ENCODE measurements at regions not wholly inside any gene's neighbourhood (a gene's known extent, or its start where the extent isn't known, plus 50 kb on each side); places are given as distances from the start of the nearest gene placed in this dataset.

GRCh38 chr21:35416866-35417489, 367.9 kb upstream of the RUNX1 start:
- TF ChIP-seq CTCF (IDR thresholded peaks at IDR 0.05 in 4 of 5, conservative IDR thresholded peaks at IDR 0.05 in 1 of 5) (no peak), POLR2A (IDR thresholded peaks at IDR 0.05) (no peak)
